NB4 (cell line): ENCODE measurements at regions not wholly inside any gene's neighbourhood (a gene's known extent, or its start where the extent isn't known, plus 50 kb on each side); places are given as distances from the start of the nearest gene placed in this dataset.

Source experiments
- DNase-seq: peaks from one replicate; pipeline ENCODE4 v3.0.0; 2010; ENCODE audit warnings: low read depth
- H3K4me3 ChIP-seq: one replicate; pipeline ENCODE4 v1.5.1; 2011; ENCODE audit warnings: mild to moderate bottlenecking, low read depth, low read length, moderate library complexity
- MYC ChIP-seq: IDR thresholded peaks from 2 replicates; pipeline ENCODE4 v1.6.1; 2011; ENCODE audit warnings: low read depth, low read length
- POLR2A ChIP-seq: IDR thresholded peaks from 2 replicates; pipeline ENCODE4 v1.6.1; 2011; ENCODE audit warnings: mild to moderate bottlenecking; ENCODE audit not compliant: insufficient read length; ENCODE audit errors: extremely low read depth
- TF ChIP-seq, protein P1 (sequence below): IDR thresholded peaks from one replicate; pipeline ENCODE4 v1.5.1; 2012; ENCODE audit warnings: low read depth, low read length
- TF ChIP-seq, protein P2 (sequence below): IDR thresholded peaks from 2 replicates; pipeline ENCODE4 v1.6.1; 2011; ENCODE audit warnings: low read depth, low read length

DNA sequence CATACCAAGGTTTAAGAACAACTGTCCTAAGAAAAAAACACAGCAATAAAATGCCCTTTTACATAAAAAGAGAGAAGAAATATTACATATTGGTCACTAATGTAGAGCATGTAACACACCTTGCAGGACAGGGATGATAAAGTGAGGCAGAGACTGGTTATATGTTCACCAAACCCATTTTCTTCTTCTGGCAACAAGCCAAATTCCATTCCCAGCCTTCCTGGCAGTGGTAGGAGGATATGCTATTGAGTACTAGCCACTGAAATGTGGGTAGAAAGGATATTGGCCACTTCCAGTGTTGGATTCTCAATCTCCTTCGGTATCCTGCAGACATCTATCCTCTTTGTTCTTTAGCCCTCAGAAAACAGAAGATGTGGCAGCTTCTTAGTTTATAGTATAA is 105.2 kb upstream of the SHISA6 start:
- no peak for DNase-seq
- no peak overlapping the region for H3K4me3 ChIP-seq
- TF ChIP-seq MYC: no peak
- no peak for TF ChIP-seq POLR2A
- TF ChIP-seq, protein P1, sequence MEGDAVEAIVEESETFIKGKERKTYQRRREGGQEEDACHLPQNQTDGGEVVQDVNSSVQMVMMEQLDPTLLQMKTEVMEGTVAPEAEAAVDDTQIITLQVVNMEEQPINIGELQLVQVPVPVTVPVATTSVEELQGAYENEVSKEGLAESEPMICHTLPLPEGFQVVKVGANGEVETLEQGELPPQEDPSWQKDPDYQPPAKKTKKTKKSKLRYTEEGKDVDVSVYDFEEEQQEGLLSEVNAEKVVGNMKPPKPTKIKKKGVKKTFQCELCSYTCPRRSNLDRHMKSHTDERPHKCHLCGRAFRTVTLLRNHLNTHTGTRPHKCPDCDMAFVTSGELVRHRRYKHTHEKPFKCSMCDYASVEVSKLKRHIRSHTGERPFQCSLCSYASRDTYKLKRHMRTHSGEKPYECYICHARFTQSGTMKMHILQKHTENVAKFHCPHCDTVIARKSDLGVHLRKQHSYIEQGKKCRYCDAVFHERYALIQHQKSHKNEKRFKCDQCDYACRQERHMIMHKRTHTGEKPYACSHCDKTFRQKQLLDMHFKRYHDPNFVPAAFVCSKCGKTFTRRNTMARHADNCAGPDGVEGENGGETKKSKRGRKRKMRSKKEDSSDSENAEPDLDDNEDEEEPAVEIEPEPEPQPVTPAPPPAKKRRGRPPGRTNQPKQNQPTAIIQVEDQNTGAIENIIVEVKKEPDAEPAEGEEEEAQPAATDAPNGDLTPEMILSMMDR: no peak
- TF ChIP-seq, protein P2, sequence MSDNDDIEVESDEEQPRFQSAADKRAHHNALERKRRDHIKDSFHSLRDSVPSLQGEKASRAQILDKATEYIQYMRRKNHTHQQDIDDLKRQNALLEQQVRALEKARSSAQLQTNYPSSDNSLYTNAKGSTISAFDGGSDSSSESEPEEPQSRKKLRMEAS: no peak

DNA sequence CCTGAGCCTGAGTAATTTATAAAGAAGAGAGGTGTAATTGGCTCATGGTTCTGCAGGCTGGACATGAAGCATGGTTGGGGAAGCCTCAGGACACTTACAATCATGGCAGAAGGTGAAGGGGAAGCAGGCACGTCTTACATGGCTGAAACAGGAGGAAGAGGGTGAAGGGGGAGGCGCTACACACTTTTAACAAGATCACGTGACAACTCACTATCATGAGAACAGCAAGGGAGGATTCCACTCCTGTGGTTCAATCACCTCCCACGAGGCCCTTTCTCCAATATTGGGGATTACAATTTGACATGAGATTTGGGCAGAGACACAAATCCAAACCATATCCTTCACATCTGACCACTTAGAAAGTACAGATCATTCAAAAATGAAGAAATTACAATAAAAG is 110.6 kb upstream of the SHISA6 start:
- TF ChIP-seq, protein P2: no peak
- TF ChIP-seq MYC (no peak), POLR2A (no peak)
- TF ChIP-seq, protein P1: no peak
- DNase-seq: no peak
- no peak overlapping the region for H3K4me3 ChIP-seq

DNA sequence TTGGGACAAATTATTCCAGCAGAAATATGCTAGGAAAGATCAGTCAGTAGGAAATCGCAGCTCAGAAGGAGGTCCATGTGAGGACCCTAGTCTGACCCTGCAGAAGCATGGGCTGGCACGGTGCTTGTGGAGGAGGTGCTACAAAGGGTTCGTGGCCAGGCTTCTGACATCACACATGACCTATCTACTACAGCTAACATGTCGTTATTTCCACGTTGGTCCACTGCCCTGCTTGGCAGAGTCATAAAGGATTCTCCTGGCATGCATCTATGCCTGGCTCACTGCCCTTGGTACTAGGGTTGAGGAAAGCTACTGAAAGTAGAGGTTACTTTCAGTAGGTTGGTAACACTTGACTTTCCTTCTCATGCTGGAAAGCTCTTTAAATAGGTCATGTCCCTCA is 118.1 kb upstream of the SHISA6 start:
- DNase-seq: no peak
- no peak for TF ChIP-seq POLR2A
- TF ChIP-seq, protein P2: no peak
- no peak for TF ChIP-seq MYC
- TF ChIP-seq, protein P1: no peak
- no peak overlapping the region for H3K4me3 ChIP-seq

DNA sequence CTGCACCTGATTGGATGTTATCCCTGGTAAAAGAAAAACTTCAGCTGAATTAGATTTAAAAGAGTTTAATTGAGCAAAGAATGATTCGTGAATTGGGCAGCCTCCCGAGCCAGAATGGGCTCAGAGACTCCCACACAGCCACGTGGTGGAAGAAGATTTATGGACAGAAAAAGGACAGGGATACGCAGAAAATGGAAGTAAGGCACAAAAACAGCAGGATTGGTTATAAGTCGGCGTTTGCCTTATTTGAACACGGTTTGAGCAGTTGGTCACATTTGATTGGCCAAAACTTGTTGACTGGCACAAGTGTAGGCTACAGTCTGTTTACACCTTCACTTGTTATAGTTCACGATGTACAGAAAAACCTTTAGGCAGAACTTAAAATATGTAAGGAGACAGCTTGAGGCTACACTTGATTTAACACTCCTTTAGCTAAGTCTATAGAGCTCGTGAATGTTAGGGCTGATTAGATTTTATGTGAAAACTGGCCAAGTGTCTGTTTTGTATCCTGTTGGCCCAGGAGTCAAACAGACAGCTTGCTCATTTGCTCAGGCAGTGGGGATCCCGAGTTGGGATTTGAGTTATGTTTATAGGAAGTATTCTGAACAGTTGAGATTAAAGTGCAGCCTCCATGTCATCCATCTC is 119.5 kb upstream of the SHISA6 start:
- no peak for DNase-seq
- TF ChIP-seq, protein P2: no peak
- TF ChIP-seq MYC (no peak), POLR2A (no peak)
- TF ChIP-seq, protein P1: no peak
- H3K4me3 ChIP-seq: no peak overlapping the region

DNA sequence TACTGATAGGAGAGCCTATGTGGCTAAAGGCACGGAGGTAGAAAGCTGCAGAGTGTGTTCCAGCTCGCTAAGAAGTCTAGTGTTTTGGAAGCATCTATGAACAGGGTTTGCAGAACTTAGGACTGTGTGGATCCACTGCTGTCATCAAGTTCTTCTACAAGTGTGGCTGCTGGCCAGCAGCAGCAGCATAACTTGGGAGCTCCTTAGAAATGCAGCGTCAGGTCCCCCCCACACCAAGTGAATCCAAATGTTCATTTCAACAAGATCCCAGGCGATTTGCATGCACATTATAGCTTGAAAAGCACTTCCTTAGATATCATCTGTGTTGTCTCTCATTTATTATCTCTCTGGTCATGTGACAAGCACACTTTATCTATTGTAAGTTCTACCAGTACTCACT is 131.9 kb upstream of the SHISA6 start:
- DNase-seq: no peak
- TF ChIP-seq POLR2A: no peak
- TF ChIP-seq MYC: no peak
- TF ChIP-seq, protein P2: no peak
- TF ChIP-seq, protein P1: no peak
- H3K4me3 ChIP-seq: no peak overlapping the region
